ENCODE measurements at regions not wholly inside any gene's neighbourhood (a gene's known extent, or its start where the extent isn't known, plus 50 kb on each side); places are given as distances from the start of the nearest gene placed in this dataset.
A peak's percentile ranks its signal among the peaks of the same experiment; 100 is the strongest.

GRCh38 chr10:88023676-88024075 is 160.3 kb downstream of the PTEN start:
- no peak for DNase-seq (ENCODE audit: insufficient read length, low spot score)
- TF ChIP-seq POLR2A (IDR thresholded peaks at IDR 0.05; ENCODE audit: low read depth, low read length) = no peak
- FAIRE-seq = no peak

- FAIRE-seq = no peak
- no peak for TF ChIP-seq POLR2A (IDR thresholded peaks at IDR 0.05; ENCODE audit: low read depth, low read length)
- DNase-seq (ENCODE audit: insufficient read length, low spot score) = no peak
These were observed 162.6 kb downstream of the PTEN start for GRCh38 chr10:88026031-88026430.

GRCh38 chr10:88027570-88027969 is 164.1 kb downstream of the PTEN start:
- DNase-seq (ENCODE audit: insufficient read length, low spot score) (no peak), FAIRE-seq (no peak)
- no peak for TF ChIP-seq POLR2A (IDR thresholded peaks at IDR 0.05; ENCODE audit: low read depth, low read length)

GRCh38 chr10:88028072-88028471 is 164.6 kb downstream of the PTEN start:
- FAIRE-seq (peak; percentile 81), DNase-seq (ENCODE audit: insufficient read length, low spot score) (no peak)
- TF ChIP-seq POLR2A (IDR thresholded peaks at IDR 0.05; ENCODE audit: low read depth, low read length) = no peak

GRCh38 chr10:88028654-88029053 is 165.2 kb downstream of the PTEN start:
- no peak for TF ChIP-seq POLR2A (IDR thresholded peaks at IDR 0.05; ENCODE audit: low read depth, low read length)
- peak; percentile 95 for FAIRE-seq
- DNase-seq (ENCODE audit: insufficient read length, low spot score) = no peak

- DNase-seq (ENCODE audit: insufficient read length, low spot score) (peak; percentile 24), FAIRE-seq (peak; percentile 98)
- TF ChIP-seq POLR2A (IDR thresholded peaks at IDR 0.05; ENCODE audit: low read depth, low read length) = no peak
These were observed 169.1 kb downstream of the PTEN start for GRCh38 chr10:88032566-88032965.

GRCh38 chr10:88033385-88033784 is 170.0 kb downstream of the PTEN start:
- TF ChIP-seq POLR2A (IDR thresholded peaks at IDR 0.05; ENCODE audit: low read depth, low read length) = no peak
- peak; percentile 6 for FAIRE-seq
- DNase-seq (ENCODE audit: insufficient read length, low spot score) = no peak

- DNase-seq (ENCODE audit: insufficient read length, low spot score) (no peak), FAIRE-seq (peak; percentile 58)
- no peak for TF ChIP-seq POLR2A (IDR thresholded peaks at IDR 0.05; ENCODE audit: low read depth, low read length)
These were observed 170.4 kb downstream of the PTEN start for GRCh38 chr10:88033793-88034192.

GRCh38 chr10:88036126-88036525 is 172.7 kb downstream of the PTEN start:
- DNase-seq (ENCODE audit: insufficient read length, low spot score) (no peak), FAIRE-seq (no peak)
- no peak for TF ChIP-seq POLR2A (IDR thresholded peaks at IDR 0.05; ENCODE audit: low read depth, low read length)

GRCh38 chr10:88037623-88038022 is 174.2 kb downstream of the PTEN start:
- no peak for DNase-seq (ENCODE audit: insufficient read length, low spot score)
- TF ChIP-seq POLR2A (IDR thresholded peaks at IDR 0.05; ENCODE audit: low read depth, low read length) = no peak
- FAIRE-seq = peak; percentile 30

- no peak for TF ChIP-seq POLR2A (IDR thresholded peaks at IDR 0.05; ENCODE audit: low read depth, low read length)
- FAIRE-seq (no peak), DNase-seq (ENCODE audit: insufficient read length, low spot score) (no peak)
These were observed 174.8 kb downstream of the PTEN start for GRCh38 chr10:88038268-88038667.

- FAIRE-seq = peak; percentile 75
- DNase-seq (ENCODE audit: insufficient read length, low spot score) = no peak
- TF ChIP-seq POLR2A (IDR thresholded peaks at IDR 0.05; ENCODE audit: low read depth, low read length) = no peak
These were observed 176.2 kb downstream of the PTEN start for GRCh38 chr10:88039496-88040200.

GRCh38 chr10:88041243-88042159 is 178.1 kb downstream of the PTEN start:
- no peak for DNase-seq (ENCODE audit: insufficient read length, low spot score)
- FAIRE-seq = no peak
- TF ChIP-seq POLR2A (IDR thresholded peaks at IDR 0.05; ENCODE audit: low read depth, low read length) = no peak

GRCh38 chr10:88042160-88043100 is 179.0 kb downstream of the PTEN start:
- DNase-seq (ENCODE audit: insufficient read length, low spot score) (no peak), FAIRE-seq (no peak)
- TF ChIP-seq POLR2A (IDR thresholded peaks at IDR 0.05; ENCODE audit: low read depth, low read length) = no peak
